ENCODE measurements at regions not wholly inside any gene's neighbourhood (a gene's known extent, or its start where the extent isn't known, plus 50 kb on each side); places are given as distances from the start of the nearest gene placed in this dataset.

GRCh38 chr4:25984266-25984665 lies 70.2 kb downstream of the SMIM20 start:
- Histone ChIP-seq H3K9me3 (no peaks in the 10 kb centered on the region), H3K4me3 (no peak overlapping the region), H3K4me1 (no peaks in the 10 kb centered on the region), H3K27ac (no peak overlapping the region), H3K4me2 (no peak overlapping the region)
- TF ChIP-seq CTCF (IDR thresholded peaks at IDR 0.05) (no peak), E2F6 (IDR thresholded peaks at IDR 0.05; ENCODE audit: borderline replicate concordance, low read depth) (no peak), CEBPB (IDR thresholded peaks at IDR 0.05) (no peak), ZC3H11A (IDR thresholded peaks at IDR 0.05) (no peak), ESRRA (IDR thresholded peaks at IDR 0.05; ENCODE audit: borderline replicate concordance, low read length) (no peak), BCL3 (IDR thresholded peaks at IDR 0.05) (no peak), PBX3 (IDR thresholded peaks at IDR 0.05) (no peak), TFCP2L1 (CRISPR knock-in tag; IDR thresholded peaks at IDR 0.05) (no peak), FOSB (CRISPR knock-in tag; IDR thresholded peaks at IDR 0.05) (no peak), ELK1 (IDR thresholded peaks at IDR 0.05; ENCODE audit: low read depth, low read length) (no peak), MAFK (IDR thresholded peaks at IDR 0.05; ENCODE audit: partially characterized antibody) (no peak), EP300 (IDR thresholded peaks at IDR 0.05) (no peak), RARB (CRISPR knock-in tag; IDR thresholded peaks at IDR 0.05) (no peak), EHF (CRISPR knock-in tag; IDR thresholded peaks at IDR 0.05) (no peak), RAD21 (conservative IDR thresholded peaks at IDR 0.05 in 1 of 2, IDR thresholded peaks at IDR 0.05 in 1 of 2) (no peak), CHD4 (IDR thresholded peaks at IDR 0.05; ENCODE audit: borderline replicate concordance) (no peak), NPAS2 (CRISPR knock-in tag; IDR thresholded peaks at IDR 0.05; ENCODE audit: borderline replicate concordance) (no peak), CBX8 (IDR thresholded peaks at IDR 0.05) (no peak)
- no peak for ATAC-seq
- DNase-seq (ENCODE audit: low read depth in 1 of 2, low spot score in 1 of 2), result no peak
- CTCF ChIA-PET, result no interaction called here
- POLR2A ChIA-PET, result no interaction called here
- FAIRE-seq, result no peak
- WGBS (ENCODE audit: missing lambda C conversion rate), result 57% methylated on average over 6 of the region's 6 CpGs

GRCh38 chr4:25984796-25985195 lies 70.8 kb downstream of the SMIM20 start:
- H3K4me1 ChIP-seq, result no peaks in the 10 kb centered on the region
- DNase-seq (ENCODE audit: low read depth in 1 of 2, low spot score in 1 of 2) (no peak), FAIRE-seq (no peak), ATAC-seq (no peak)
- TF ChIP-seq HOXA7 (CRISPR knock-in tag; IDR thresholded peaks at IDR 0.05), result no peak
- TF ChIP-seq RARB (CRISPR knock-in tag; IDR thresholded peaks at IDR 0.05), result no peak
- TF ChIP-seq HES2 (IDR thresholded peaks at IDR 0.05), result no peak
- no peak for TF ChIP-seq MAZ (IDR thresholded peaks at IDR 0.05; ENCODE audit: borderline replicate concordance, low read depth, low read length)
- no peak for TF ChIP-seq RNF2 (IDR thresholded peaks at IDR 0.05; ENCODE audit: borderline replicate concordance, low read depth)
- TF ChIP-seq HOXB13 (CRISPR knock-in tag; IDR thresholded peaks at IDR 0.05; ENCODE audit: low read depth), result no peak
- TF ChIP-seq NFE2L2 (conservative IDR thresholded peaks at IDR 0.05; ENCODE audit: low read length), result no peak
- TF ChIP-seq RCOR1 (IDR thresholded peaks at IDR 0.05; ENCODE audit: low read depth, low read length), result no peak
- TF ChIP-seq TP53 (CRISPR knock-in tag; IDR thresholded peaks at IDR 0.05), result no peak
- TF ChIP-seq ATOH8 (CRISPR knock-in tag; IDR thresholded peaks at IDR 0.05; ENCODE audit: low read depth), result no peak
- no peak for TF ChIP-seq CHD2 (IDR thresholded peaks at IDR 0.05; ENCODE audit: low read length, partially characterized antibody)
- WGBS (ENCODE audit: missing lambda C conversion rate), result 77% methylated on average over 3 of the region's 5 CpGs
- H3K4me2 ChIP-seq, result no peak overlapping the region
- POLR2A ChIA-PET, result no interaction called here
- no peak overlapping the region for H3K27ac ChIP-seq
- H3K9me3 ChIP-seq, result no peaks in the 10 kb centered on the region
- CTCF ChIA-PET, result no interaction called here
- no peak overlapping the region for H3K4me3 ChIP-seq
